ENCODE measurements at regions not wholly inside any gene's neighbourhood (a gene's known extent, or its start where the extent isn't known, plus 50 kb on each side); places are given as distances from the start of the nearest gene placed in this dataset.

DNA sequence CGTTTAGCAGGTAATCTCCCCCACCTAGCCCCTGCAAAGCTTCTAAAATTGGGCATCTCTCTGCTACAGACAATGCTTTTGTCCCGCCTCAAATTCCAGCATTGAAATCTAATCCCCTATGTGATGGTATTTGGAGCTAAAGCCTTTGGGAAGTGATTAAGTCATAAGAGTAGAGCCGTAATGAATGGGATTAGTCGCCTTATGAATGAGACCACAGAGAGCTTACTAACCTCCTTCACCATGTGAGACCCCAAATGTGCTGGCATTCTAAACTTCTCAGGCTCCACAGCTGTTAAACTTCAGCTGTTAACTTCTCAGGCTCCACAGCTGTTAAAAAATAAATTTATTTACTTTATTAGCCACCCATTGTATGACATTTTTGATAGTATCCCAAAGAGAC lies 374.2 kb upstream of the BCHE start:
- intact Hi-C loops (cut with micrococcal nuclease): no loop called here

DNA sequence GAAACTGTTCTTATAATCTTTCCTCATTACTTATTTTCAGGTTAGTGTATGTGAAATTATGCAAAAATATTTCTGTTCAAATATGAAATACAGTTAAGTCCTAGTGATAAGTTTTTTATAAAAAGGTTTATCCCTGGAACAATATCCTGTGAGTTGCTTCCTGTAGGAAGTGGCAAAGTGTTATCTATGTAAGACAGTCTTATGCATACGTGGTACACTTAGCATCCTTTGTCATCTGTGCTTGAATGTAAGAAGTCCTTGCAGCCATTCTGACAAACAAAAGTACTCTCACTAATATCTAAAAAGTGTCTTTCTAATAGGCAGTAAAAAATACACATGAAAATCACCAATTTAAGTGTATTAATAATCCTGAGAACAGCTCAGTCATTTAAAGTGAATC lies 372.5 kb upstream of the BCHE start:
- ATAC-seq: no peak
- no peak for DNase-seq
- intact Hi-C loops (cut with micrococcal nuclease): no loop called here

More for the DNA sequence above, 374.2 kb upstream of the BCHE start:
- no peak for DNase-seq
- no peak for ATAC-seq

DNA sequence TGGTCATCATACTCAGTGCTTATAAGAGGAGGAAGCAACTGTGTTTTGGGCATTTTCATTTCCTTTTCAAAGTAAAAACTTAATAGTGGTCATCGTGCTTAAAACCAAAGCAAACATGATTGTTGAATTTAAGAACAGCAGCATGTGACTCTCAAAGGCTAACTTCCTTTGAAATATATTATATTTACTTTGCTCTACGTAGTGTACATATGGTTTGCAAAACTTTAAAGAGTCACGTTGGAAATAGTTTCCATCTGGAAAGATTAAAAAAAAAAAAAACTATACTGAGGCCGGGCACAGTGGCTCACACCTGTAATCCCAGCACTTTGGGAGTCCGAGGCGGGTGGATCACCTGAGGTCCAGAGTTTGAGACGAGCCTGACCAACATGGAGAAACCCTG lies 367.9 kb upstream of the BCHE start:
- no peak for DNase-seq
- intact Hi-C loops (cut with micrococcal nuclease): no loop called here
- ATAC-seq: no peak

DNA sequence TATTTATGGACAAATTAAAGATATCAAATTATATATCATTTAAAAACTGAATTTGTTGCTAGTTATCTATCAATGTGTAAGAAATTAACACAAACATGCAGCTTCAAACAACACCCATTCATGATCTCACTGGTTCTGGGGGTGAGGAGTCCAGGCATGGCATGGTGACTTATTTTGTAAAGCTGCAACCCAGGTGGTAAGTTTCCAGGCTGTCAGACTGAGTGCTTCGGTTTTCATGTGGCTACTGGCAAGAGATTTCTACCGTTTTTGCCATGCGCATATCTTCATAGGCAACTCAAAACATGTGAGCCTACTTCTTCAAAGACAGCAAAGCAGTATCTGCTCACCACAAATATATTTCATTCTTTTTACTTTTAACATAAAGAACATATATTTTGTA lies 364.3 kb upstream of the BCHE start:
- DNase-seq (no peak), ATAC-seq (no peak)
- intact Hi-C loops (cut with micrococcal nuclease): no loop called here

DNA sequence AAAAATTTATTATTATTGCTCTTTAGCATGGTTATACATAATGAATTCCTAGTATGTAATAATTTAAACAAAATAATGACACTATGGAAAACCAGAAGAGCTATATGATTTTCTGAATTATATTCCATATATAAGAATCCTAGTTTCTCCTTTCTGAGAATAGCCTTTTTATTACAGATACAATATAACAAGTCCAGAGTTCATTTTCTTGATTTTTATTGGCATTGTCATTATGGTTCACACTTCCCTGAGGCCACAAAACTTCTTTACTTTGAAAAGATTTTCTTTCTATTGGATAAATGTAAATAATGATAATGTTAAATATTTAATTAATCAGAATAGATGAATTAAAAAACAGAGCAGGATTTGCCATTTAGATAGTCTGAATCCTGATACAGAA lies 362.3 kb upstream of the BCHE start:
- ATAC-seq (no peak), DNase-seq (no peak)
- intact Hi-C loops (cut with micrococcal nuclease): no loop called here

DNA sequence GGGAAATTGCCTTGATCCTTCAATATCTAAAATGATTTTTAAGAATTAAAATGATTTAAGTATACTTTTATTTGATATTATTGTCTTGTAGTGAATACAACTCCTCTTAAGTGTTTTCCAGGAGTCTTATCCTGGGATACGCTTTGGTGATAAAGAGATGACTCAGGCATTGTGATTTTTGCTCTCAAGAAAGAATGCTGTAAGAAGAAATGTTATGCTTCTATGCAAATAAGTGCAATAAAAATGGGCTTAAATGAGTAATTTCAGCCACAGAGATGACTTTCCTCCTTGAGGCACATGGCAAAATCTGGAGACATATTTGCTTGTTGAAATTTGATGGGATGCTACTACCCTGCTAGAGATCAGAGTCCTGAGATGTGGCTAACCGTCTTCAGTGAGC lies 358.6 kb upstream of the BCHE start:
- intact Hi-C loops (cut with micrococcal nuclease): no loop called here
- no peak for DNase-seq
- ATAC-seq: no peak

DNA sequence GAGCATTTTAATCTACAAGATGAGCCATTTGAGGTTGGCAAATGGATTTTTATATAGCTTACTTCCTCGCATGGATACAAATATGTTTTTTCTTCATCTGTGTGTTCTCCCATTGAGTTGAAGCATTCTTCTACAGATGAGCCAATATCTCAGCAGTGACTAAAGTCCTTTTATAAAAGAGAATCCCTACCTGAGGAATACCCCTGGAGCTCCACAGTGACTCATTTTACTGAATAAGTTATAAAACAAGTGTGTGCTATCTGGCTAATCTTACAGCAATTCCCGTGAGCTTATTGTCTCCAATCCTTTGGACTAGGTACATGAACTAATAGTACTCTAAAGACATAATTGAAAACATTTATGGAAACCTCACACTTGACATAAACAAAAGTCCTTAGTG lies 354.2 kb upstream of the BCHE start:
- ATAC-seq: no peak
- DNase-seq: no peak
- intact Hi-C loops (cut with micrococcal nuclease): no loop called here

DNA sequence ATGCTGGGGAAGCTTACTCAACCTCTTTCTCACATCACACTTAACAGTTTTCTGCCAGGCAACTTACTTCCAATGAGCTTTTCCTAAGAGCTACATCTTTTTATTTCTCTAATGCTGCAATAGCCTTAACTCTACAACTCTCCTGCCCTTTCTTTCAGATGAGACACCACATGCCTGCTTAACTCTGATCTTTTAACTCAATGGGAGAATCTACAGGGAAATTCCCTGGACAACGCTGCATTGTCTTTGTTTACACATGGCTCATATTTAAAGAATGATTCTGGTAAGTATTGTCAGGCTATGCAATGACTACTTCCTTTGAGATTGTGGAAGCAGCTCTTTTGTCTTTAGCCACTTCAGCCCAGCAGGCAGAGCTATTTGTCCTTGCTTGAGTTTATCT lies 353.1 kb upstream of the BCHE start:
- intact Hi-C loops (cut with micrococcal nuclease): no loop called here
- ATAC-seq: no peak
- no peak for DNase-seq

DNA sequence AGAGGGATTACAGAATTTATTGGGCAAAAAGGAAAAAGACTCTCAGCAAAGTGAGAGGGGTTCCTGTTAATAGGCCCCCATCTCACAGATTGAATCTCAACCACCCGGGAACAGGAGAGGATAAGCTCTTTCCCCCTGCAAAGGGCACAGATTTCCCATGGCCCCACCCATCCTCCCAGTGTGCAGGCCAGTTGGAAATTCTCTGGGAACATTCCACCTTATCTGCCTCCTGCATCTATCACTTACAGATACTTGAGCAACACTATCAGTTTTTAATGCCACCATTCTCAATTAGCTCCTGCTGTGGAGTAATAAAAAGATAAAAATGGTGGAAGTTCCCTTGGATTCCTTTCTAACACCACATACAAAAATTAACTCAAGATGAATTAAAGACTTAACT lies 350.0 kb upstream of the BCHE start:
- intact Hi-C loops (cut with micrococcal nuclease): no loop called here
- DNase-seq (no peak), ATAC-seq (no peak)

DNA sequence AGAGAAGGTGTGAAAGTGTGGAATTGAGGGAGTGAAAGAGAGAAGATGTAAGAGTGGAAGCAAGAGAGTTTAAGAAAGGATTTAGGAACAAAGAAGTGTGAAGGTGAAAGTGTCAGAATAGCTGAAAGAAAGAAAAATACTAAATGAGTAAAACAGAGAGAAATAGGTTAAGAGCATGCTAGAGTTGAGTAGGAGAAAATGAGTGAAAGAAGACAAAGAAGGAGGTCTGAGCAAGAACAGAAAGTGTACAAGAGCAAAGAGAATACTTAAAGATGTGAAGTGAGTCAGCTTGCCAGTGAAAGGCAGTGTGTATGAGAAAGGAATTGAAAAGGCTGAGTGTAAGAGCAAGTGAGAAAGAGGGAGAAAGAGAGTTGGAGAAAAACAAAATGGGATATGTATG lies 348.8 kb upstream of the BCHE start:
- ATAC-seq (no peak), DNase-seq (no peak)
- intact Hi-C loops (cut with micrococcal nuclease): no loop called here

DNA sequence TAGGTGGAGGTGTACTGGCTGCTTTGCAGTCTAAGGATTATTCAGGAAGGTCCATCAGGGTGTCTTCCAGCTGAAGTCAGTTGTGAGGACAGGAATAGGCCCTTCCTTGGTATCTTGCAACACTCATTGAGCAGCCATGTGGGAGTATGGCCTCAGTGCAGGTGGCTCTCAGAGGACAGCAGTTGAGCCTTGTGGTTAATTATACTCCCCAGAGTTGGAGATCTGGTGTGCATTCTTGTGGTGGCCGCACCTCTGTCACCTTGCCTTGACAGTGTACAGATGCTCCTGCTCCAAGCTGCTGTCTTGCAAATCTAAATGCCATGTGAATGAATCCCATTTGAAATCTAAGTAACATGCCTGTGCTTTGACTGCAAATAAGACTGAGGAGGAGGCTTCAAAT lies 339.9 kb upstream of the BCHE start:
- intact Hi-C loops (cut with micrococcal nuclease): no loop called here
- DNase-seq (no peak), ATAC-seq (no peak)

DNA sequence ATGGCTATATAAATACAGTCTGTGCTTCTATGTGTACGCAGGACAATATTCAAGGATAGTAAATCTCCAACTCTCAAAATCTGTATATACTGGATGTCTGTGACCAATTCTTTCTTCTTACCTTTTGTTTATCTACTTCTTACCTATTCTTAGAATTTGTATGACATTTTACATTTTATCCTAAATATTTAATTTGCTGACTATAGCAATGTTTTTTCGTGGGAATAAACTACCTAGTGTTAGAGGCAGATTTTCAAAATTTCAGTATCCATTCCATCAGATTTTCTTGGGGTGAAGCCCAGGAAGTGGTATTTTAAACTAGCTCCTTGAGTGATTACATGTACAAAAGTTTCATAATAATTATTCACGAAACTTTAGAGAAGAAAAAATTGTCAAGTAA lies 334.5 kb upstream of the BCHE start:
- intact Hi-C loops (cut with micrococcal nuclease): no loop called here
- DNase-seq (no peak), ATAC-seq (no peak)

DNA sequence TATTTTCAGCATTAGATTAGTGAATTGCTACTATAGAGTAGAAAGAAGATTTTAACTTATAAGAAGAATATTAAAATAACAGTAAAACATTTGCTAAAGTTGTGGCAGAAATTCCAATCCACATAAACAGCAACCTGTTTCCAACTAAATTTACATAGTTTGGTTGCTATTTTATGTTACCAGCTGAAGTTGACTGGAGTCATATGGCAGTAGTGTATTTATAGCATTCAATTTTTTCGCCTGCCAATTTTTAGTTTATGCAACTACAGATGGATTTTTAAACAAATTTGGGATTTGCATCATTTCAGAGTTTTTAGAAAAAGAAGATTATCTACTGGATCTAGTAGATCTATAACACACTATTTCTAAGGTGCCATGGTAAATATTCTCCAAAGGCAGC lies 332.5 kb upstream of the BCHE start:
- intact Hi-C loops (cut with micrococcal nuclease): no loop called here
- DNase-seq (no peak), ATAC-seq (no peak)

DNA sequence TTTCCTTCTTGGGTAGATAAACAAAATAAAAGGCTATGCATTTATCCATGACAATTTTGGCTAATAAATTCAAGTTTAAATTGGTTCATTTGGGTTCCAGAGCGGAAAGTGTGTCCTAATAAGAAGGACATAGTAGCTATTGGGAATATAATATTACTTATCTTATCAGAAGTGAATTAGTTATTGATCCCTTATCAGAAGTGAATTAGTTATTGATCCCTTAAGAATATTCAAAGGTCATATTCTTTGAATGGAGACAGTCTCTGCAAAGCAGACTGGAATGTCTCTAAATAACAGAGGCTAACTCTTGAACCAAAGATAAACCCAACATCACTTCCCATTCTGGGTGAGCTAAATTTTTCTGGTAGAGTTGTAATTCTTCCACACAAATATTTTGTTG lies 290.7 kb upstream of the BCHE start:
- DNase-seq (no peak), ATAC-seq (no peak)
- intact Hi-C loops (cut with micrococcal nuclease): no loop called here

DNA sequence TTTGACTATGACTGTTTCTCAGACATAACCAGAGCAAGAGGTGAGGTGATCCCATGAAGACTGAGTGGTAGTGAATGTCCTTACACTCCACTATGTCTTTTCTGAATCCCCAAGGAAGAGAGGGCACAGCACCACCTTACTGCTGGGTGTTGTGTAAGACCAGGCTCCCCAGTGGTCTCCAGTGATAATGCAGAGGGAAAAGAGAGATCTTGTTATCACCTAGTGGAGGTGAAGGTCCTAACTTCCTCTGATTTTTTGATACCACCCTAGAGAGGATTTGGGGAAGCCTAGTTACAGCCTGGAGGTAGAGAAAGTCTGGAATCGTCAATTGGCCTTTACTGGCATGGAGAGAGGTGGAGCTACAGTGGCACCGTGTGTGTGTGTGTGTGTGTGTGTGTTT lies 288.0 kb upstream of the BCHE start:
- intact Hi-C loops (cut with micrococcal nuclease): no loop called here
- DNase-seq (no peak), ATAC-seq (no peak)

DNA sequence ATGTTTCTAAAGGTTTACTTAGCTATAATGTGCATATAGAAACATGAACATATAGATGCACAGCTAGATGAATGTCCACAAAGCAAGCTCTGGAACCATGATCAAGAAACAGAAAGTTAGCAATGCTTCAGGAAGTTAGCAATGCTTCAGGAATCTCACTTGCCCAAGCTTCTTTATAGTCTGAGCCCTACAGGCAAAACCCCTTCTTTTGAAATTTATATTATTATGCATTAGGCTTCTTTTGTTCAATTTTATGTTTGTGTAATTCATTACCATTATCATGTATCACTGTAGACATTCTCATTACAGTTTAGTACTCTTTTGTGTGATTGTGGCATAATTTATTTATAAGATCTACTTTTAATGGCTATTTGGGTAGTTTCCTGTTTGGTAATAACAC lies 286.4 kb upstream of the BCHE start:
- intact Hi-C loops (cut with micrococcal nuclease): no loop called here
- DNase-seq (no peak), ATAC-seq (no peak)

DNA sequence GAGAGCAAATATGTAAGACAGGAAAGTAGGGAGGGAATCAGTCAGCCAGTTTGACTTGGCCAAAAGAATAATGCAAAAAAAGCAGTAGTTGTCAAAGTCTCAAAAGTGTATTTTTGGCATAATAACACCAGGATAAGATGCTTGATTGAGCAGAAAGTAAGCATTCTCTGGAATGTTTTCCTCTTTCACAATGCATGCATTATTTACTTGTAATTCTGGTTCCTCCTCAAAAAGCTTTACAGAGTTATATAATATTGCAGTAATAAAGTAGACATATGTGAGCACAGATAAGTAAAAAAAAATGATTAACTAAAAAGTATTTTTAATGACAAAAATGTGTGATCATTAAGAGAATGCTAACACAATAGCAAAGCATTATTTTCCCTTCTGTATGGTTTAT lies 285.9 kb upstream of the BCHE start:
- ATAC-seq: no peak
- intact Hi-C loops (cut with micrococcal nuclease): no loop called here

DNA sequence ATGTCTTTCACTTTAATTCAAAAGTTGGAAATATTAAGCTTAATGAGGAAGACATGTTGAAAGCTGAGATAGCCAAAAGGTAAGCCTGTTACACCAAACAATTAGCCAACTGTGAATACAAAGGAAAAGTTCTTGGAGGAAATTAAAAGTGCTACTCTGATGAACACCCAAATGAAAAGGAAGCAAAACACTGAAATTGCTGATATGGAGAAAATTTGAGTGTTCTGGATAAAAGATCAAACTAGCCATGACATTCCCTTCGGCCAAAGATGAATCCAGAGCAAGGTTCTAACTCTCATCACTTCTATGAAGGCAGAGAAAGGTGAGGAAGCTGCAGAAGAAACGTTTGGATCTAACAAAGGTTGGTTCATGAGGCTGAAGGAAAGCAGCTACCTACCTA lies 280.8 kb upstream of the BCHE start:
- no peak for DNase-seq
- no peak for ATAC-seq
- intact Hi-C loops (cut with micrococcal nuclease): no loop called here

More for the DNA sequence above, 285.9 kb upstream of the BCHE start:
- DNase-seq: no peak

DNA sequence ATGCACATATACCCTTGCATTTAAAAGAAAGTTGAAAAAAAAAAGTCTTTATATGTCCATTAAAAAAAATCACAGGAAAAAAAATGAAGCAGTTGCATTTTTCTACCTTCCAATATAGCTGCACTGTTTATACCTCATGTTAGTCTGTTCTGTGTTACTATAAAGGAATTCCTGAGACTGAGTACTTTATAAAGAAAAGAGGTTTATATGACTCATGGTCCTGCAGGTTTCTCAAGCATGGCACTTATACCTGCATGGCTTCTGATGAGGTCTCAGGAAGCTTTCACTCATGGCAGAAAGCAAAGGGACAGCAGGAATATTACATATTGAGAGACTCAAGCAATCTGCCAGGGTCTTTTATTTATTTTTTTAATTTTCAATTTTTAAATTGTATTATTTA lies 277.2 kb upstream of the BCHE start:
- ATAC-seq (no peak), DNase-seq (no peak)
- intact Hi-C loops (cut with micrococcal nuclease): no loop called here

DNA sequence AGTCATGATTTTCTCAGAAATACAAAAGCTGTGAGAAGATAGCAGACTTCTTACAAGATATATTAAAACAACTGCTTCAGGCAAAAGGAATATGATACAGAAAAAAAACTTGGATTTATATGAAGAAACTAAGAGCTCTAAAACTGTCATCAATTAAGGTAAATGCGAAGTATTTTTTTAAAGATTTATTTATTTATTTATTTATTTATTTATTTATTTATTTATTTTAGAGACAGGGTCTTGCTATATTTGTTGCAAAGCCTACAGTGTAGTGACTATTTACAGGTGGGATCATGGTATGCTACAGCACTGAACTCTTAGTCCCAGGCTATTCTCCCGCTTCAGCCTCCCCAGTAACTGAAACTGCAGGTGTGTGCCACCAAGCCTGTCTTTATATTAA lies 274.3 kb upstream of the BCHE start:
- ATAC-seq (no peak), DNase-seq (no peak)
- intact Hi-C loops (cut with micrococcal nuclease): no loop called here

DNA sequence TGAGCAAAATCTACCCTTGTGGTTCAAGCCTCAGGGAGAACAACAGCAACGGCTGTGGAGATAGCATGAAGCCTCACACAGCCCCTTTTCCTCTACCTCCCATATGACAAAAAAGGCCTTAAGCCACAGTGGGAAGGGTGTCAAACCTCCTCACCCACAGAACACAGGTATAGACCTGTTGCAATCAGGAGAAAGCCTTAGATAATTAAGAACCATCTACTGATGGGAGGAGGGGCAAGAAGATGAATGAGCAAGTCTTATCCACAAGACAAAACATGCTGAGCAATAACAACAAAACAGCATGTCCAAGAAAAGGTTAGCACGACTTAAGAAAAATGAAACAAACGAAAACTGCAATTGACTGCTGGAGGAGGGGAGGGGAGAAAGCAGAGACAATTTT lies 272.9 kb upstream of the BCHE start:
- DNase-seq (no peak), ATAC-seq (no peak)
- intact Hi-C loops (cut with micrococcal nuclease): no loop called here

DNA sequence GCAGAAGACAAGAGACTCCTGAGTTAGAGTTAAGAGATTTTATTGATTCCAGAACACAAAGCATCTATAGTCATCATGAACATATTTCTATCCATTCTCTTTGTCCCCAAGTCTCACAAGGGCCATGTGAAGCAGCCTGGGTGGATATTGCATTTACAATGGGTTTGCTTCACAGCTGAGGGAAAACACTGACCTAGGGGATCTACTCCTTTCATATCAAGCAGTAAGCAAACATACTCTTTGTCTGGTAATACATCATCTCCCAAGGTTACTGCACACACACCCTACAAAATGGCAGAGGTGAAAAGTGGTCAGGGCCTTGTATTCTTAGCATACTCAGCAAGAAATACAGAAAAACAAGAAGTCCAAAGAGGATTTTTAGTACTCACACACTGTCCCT lies 267.7 kb upstream of the BCHE start:
- intact Hi-C loops (cut with micrococcal nuclease): no loop called here
- ATAC-seq (no peak), DNase-seq (no peak)

DNA sequence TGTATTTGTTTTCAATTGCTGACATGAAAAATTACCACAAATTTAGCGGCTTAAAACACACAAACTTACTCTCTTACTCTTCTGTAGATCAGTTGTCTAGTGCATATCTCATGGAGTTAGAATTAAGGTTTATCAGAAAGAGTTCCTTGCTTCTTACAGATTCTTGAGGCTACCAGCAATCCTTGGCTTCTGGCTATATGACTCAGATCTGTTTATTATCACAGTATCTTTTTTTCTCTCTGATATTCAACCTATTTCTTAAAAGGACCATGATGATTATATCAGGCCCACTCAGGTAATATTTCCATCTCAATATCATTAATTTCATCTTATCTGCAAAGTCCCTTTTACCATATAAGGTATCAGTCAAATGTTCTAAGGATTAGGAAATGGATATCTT lies 263.5 kb upstream of the BCHE start:
- ATAC-seq (no peak), DNase-seq (no peak)
- intact Hi-C loops (cut with micrococcal nuclease): no loop called here

Measured in left ventricle myocardium superior (tissue), 1 donor.